Hepatocyte (in vitro differentiated cells): ENCODE measurements at regions not wholly inside any gene's neighbourhood (a gene's known extent, or its start where the extent isn't known, plus 50 kb on each side); places are given as distances from the start of the nearest gene placed in this dataset.

Source experiments
- DNase-seq: peaks from one replicate; pipeline ENCODE4 v3.0.0-alpha.2; 2016; ENCODE audit warnings: low spot score
- H2AFZ ChIP-seq: fragments of 200-600 bp; sonication (generic); 2 replicates; pipeline ENCODE4 v1.6.0; 2016; ENCODE audit warnings: antibody characterized with exemption, mild to moderate bottlenecking
- H3K27ac ChIP-seq: fragments of 200-600 bp; sonication (generic); 2 replicates; pipeline ENCODE4 v1.5.1; 2016; ENCODE audit warnings: mild to moderate bottlenecking
- H3K27me3 ChIP-seq: fragments of 200-600 bp; sonication (generic); 2 replicates; pipeline ENCODE4 v1.6.1; 2016
- H3K36me3 ChIP-seq: fragments of 200-600 bp; sonication (generic); replicated peaks from 2 replicates; pipeline ENCODE4 v1.5.1; 2016; ENCODE audit warnings: low read depth; ENCODE audit not compliant: insufficient read depth
- H3K4me1 ChIP-seq: fragments of 200-600 bp; sonication (generic); 2 replicates; pipeline ENCODE4 v1.5.1; 2016; ENCODE audit warnings: mild to moderate bottlenecking, moderate library complexity; ENCODE audit not compliant: insufficient read depth
- H3K4me2 ChIP-seq: fragments of 200-600 bp; sonication (generic); 2 replicates; pipeline ENCODE4 v1.6.0; 2016
- H3K4me3 ChIP-seq: fragments of 200-600 bp; sonication (generic); 2 replicates; pipeline ENCODE4 v1.5.1; 2016; ENCODE audit warnings: mild to moderate bottlenecking
- H3K79me2 ChIP-seq: fragments of 200-600 bp; sonication (generic); 2 replicates; pipeline ENCODE4 v1.6.0; 2017; ENCODE audit warnings: mild to moderate bottlenecking
- H3K9me2 ChIP-seq: fragments of 200-600 bp; sonication (generic); replicated peaks from 2 replicates; pipeline ENCODE4 v1.6.0; 2017; ENCODE audit warnings: mild to moderate bottlenecking; ENCODE audit not compliant: insufficient read depth
- H3K9me3 ChIP-seq: fragments of 200-600 bp; sonication (generic); 2 replicates; pipeline ENCODE4 v1.5.1; 2016; ENCODE audit warnings: low read depth, mild to moderate bottlenecking
- H4K20me1 ChIP-seq: fragments of 200-600 bp; sonication (generic); 2 replicates; pipeline ENCODE4 v1.6.0; 2016; ENCODE audit warnings: mild to moderate bottlenecking; ENCODE audit not compliant: insufficient read depth, poor library complexity, severe bottlenecking
- EZH2 ChIP-seq: fragments of 200-600 bp; sonication (generic); IDR thresholded peaks from 2 replicates; pipeline ENCODE4 v1.6.1; 2016; ENCODE audit warnings: antibody characterized with exemption, mild to moderate bottlenecking, borderline replicate concordance
- EZH2phosphoT487 ChIP-seq: fragments of 200-600 bp; sonication (generic); IDR thresholded peaks from one replicate; pipeline ENCODE4 v1.6.1; 2018; ENCODE audit warnings: antibody characterized with exemption, mild to moderate bottlenecking, low read depth, moderate library complexity; ENCODE audit not compliant: unreplicated experiment, severe bottlenecking
- WGBS: methylation state at CpG from one replicate; pipeline ENCODE4 v1.1.6; 2016; ENCODE audit warnings: low lambda C conversion rate; ENCODE audit errors: missing lambda C conversion rate; 5-methylcytosine and 5-hydroxymethylcytosine counted together
- TF ChIP-seq, protein P1 (sequence below): fragments of 200-600 bp; sonication (generic); IDR thresholded peaks from 2 replicates; pipeline ENCODE4 v1.5.1; 2016; ENCODE audit warnings: antibody characterized with exemption, mild to moderate bottlenecking; ENCODE audit not compliant: poor library complexity

DNA sequence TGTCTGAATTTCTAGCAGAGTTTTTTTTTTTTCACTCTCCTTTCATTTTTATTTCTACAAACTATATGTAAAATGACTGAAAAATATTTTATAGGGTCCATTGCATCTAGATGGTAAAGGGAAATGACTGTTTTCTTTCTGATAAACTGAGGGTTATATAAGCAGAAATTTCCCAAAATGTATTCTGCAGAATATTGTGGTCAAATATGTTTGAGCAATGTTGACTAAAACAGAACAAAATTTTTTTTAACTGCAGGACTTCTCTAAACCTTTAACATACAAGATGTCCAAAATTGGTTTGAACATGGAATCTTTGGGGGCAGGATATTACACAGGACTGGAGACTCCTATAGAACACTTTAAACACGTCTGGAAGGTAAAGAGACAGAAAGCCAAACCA, 190.5 kb downstream of the TOMM20 start:
- TF ChIP-seq EZH2 (no peak), EZH2phosphoT487 (no peak)
- TF ChIP-seq, protein P1, sequence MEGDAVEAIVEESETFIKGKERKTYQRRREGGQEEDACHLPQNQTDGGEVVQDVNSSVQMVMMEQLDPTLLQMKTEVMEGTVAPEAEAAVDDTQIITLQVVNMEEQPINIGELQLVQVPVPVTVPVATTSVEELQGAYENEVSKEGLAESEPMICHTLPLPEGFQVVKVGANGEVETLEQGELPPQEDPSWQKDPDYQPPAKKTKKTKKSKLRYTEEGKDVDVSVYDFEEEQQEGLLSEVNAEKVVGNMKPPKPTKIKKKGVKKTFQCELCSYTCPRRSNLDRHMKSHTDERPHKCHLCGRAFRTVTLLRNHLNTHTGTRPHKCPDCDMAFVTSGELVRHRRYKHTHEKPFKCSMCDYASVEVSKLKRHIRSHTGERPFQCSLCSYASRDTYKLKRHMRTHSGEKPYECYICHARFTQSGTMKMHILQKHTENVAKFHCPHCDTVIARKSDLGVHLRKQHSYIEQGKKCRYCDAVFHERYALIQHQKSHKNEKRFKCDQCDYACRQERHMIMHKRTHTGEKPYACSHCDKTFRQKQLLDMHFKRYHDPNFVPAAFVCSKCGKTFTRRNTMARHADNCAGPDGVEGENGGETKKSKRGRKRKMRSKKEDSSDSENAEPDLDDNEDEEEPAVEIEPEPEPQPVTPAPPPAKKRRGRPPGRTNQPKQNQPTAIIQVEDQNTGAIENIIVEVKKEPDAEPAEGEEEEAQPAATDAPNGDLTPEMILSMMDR: no peak
- Histone ChIP-seq H3K36me3 (no peaks in the 10 kb centered on the region), H3K27ac (no peak overlapping the region), H4K20me1 (no peaks in the 10 kb centered on the region), H3K4me1 (no peaks in the 10 kb centered on the region), H3K4me2 (no peak overlapping the region), H2AFZ (no peak overlapping the region), H3K4me3 (no peak overlapping the region), H3K79me2 (no peaks in the 10 kb centered on the region), H3K27me3 (no peaks in the 10 kb centered on the region), H3K9me2 (no peaks in the 10 kb centered on the region), H3K9me3 (no peaks in the 10 kb centered on the region)
- 70% methylated on average over 1 of the region's 1 CpG for WGBS
- DNase-seq: no peak

DNA sequence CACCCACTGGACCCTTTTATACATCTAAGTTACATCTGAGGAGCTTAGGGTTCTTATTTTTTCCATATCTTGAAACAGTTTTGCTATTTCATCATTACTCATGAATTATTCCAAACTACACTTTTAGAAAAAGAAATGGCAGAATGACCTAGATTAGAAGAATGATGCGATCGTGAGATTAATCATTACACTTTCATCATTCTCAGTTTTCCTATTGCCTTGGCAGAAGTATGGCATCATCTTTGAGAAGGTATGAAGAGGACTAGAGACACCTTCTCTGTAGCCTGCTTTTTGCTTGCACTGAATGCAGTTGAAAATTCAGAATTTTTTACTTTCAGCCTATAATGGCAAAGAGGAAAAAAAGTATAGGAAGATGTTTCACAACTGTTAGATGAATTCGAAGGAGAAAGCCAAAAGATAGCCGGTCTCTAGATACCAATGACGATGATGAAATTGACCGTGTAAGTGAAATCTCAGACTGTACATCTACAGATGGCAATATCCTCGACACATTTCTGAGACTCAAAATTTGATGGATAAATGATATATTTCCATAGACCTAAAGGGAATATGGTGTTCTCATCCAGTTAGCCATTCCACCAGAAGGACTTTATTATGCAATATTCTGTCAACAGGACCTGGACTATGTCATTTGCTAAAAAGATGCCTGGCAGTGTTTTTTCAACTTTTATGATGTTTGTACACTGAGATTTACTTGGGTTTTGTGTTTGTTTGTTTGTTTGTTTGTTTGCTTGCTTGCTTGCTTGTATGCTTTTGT, 191.8 kb downstream of the TOMM20 start:
- Histone ChIP-seq H3K9me3 (no peaks in the 10 kb centered on the region), H3K4me3 (no peak overlapping the region), H3K4me1 (no peaks in the 10 kb centered on the region), H2AFZ (no peak overlapping the region), H3K4me2 (no peak overlapping the region), H3K27ac (no peak overlapping the region), H4K20me1 (no peaks in the 10 kb centered on the region), H3K9me2 (no peaks in the 10 kb centered on the region), H3K79me2 (no peaks in the 10 kb centered on the region), H3K27me3 (no peaks in the 10 kb centered on the region), H3K36me3 (no peaks in the 10 kb centered on the region)
- TF ChIP-seq EZH2phosphoT487 (no peak), EZH2 (no peak)
- TF ChIP-seq, protein P1: no peak
- WGBS: 94% methylated on average over 7 of the region's 7 CpGs
- no peak for DNase-seq

DNA sequence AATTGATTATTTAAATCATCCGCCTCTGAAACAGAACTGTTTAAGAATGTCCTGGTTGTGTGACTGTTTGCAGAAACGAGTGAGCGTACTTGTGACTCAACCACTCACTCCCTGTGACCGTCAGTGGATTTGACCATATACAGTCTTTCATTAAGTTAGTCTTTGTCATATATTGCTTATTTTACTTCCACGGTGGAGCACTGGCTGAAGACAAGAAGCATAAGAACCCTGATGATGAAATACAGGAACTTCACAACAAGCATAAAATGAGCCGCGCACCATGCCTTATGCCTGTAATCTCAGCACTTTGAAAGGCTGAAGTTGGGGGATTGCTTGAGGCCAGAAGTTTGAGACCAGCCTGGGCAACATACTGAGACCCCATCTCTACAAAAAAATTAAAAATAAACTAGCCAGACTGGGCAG, 194.0 kb downstream of the TOMM20 start:
- H3K27me3 ChIP-seq: no peaks in the 10 kb centered on the region
- H3K9me2 ChIP-seq: no peaks in the 10 kb centered on the region
- TF ChIP-seq EZH2phosphoT487 (no peak), EZH2 (no peak)
- TF ChIP-seq, protein P1: no peak
- no peaks in the 10 kb centered on the region for H3K36me3 ChIP-seq
- no peaks in the 10 kb centered on the region for H3K79me2 ChIP-seq
- DNase-seq: no peak
- no peak overlapping the region for H3K4me3 ChIP-seq
- no peaks in the 10 kb centered on the region for H3K9me3 ChIP-seq
- H2AFZ ChIP-seq: no peak overlapping the region
- no peak overlapping the region for H3K4me2 ChIP-seq
- H3K27ac ChIP-seq: no peak overlapping the region
- H3K4me1 ChIP-seq: no peaks in the 10 kb centered on the region
- 80% methylated on average over 7 of the region's 7 CpGs for WGBS
- no peaks in the 10 kb centered on the region for H4K20me1 ChIP-seq
